K562 (cell line): ENCODE measurements at regions not wholly inside any gene's neighbourhood (a gene's known extent, or its start where the extent isn't known, plus 50 kb on each side); places are given as distances from the start of the nearest gene placed in this dataset.
A peak's percentile ranks its signal among the peaks of the same experiment; 100 is the strongest.

Source experiments
- ELF4 ChIP-seq: fragments of 450-650 bp; formaldehyde crosslinking; IDR thresholded peaks from 2 replicates; pipeline ENCODE4 v1.4.0; 2022; ENCODE audit warnings: missing genetic modification characterization
- IFI16 ChIP-seq: fragments of 250-450 bp; sonication (Bioruptor Pico); IDR thresholded peaks from 2 replicates; pipeline ENCODE4 v2.1.2; 2022; ENCODE audit warnings: mild to moderate bottlenecking, inconsistent platforms
- JUND ChIP-seq, 2 experiments: IDR thresholded peaks; 2 replicates in 1 of 2; 3 replicates in 1 of 2; pipeline ENCODE4 v1.6.1; 2011; ENCODE audit warnings: borderline replicate concordance in 2 of 2, low read depth in 2 of 2, low read length in 2 of 2, improper control_type of control experiment in 1 of 2, missing biosample characterization in 1 of 2, missing genetic modification characterization in 1 of 2, missing genetic modification reagents in 1 of 2
- MECOM ChIP-seq: fragments of 250-450 bp; sonication (Bioruptor Pico); IDR thresholded peaks from 2 replicates; pipeline ENCODE4 v1.8.0; 2022; ENCODE audit warnings: inconsistent platforms
- SMC3 ChIP-seq: conservative IDR thresholded peaks from 2 replicates; pipeline ENCODE4 v1.6.1; 2011; ENCODE audit warnings: low read depth, low read length, improper control_type of control experiment; ENCODE audit not compliant: insufficient read depth
- STAT5B ChIP-seq: fragments of 250-450 bp; sonication (Bioruptor Pico); IDR thresholded peaks from 2 replicates; pipeline ENCODE4 v1.8.0; 2021; ENCODE audit warnings: mild to moderate bottlenecking, inconsistent platforms
- ZKSCAN1 ChIP-seq: fragments of 150-350 bp; IDR thresholded peaks from 2 replicates; pipeline ENCODE4 v1.6.1; 2016; ENCODE audit warnings: low read depth, low read length
- ZNF140 ChIP-seq: fragments of 250-450 bp; sonication (Bioruptor Pico); IDR thresholded peaks from 2 replicates; pipeline ENCODE4 v1.8.0; 2021; ENCODE audit warnings: moderate library complexity, mild to moderate bottlenecking, inconsistent platforms
- TF ChIP-seq, protein P1 (sequence below), 2 experiments: fragments of 450-650 bp; formaldehyde crosslinking in 1 of 2; IDR thresholded peaks; 2 replicates each; pipeline versions ENCODE4 v1.4.0 to v1.6.1; 2014 to 2020; ENCODE audit warnings: mild to moderate bottlenecking in 2 of 2, borderline replicate concordance in 1 of 2, low read depth in 1 of 2
- TF ChIP-seq, protein P2 (sequence below): fragments of 250-450 bp; sonication (Bioruptor Pico); IDR thresholded peaks from 2 replicates; pipeline ENCODE4 v1.4.0; 2020; ENCODE audit warnings: mild to moderate bottlenecking, moderate library complexity
- TF ChIP-seq, protein P3 (sequence below), 3 experiments: fragments of 200-800 bp in 1 of 3; fragments of 250-450 bp in 1 of 3; fragments of 450-650 bp in 1 of 3; sonication (Bioruptor Pico) in 1 of 3; sonication (Bioruptor generic) in 1 of 3; formaldehyde crosslinking in 1 of 3; IDR thresholded peaks; 2 replicates each; pipeline versions ENCODE4 v1.6.1 to v1.8.0; 2016 to 2022; ENCODE audit warnings: mild to moderate bottlenecking in 2 of 3, missing genetic modification characterization in 2 of 3, missing compliant biosample characterization in 1 of 3, moderate library complexity in 1 of 3

GRCh38 chr1:30379684-30380624, 343.4 kb downstream of the MATN1 start (continued):
- TF ChIP-seq ELF4 (CRISPR knock-in tag) (no peak), IFI16 (CRISPR knock-in tag) (no peak), ZNF140 (no peak), JUND (IDR thresholded peaks at IDR 0.05; ENCODE audit: borderline replicate concordance, low read depth, low read length) (0 out of 2 replicates have a peak, but pooled peaks have one; percentile 12), JUND (tag; IDR thresholded peaks at IDR 0.05; ENCODE audit: borderline replicate concordance, low read depth, low read length) (no peak), MECOM (no peak), SMC3 (peak; percentile 88), ZKSCAN1 (no peak), STAT5B (CRISPR knock-in tag) (no peak)
- TF ChIP-seq, protein P1, sequence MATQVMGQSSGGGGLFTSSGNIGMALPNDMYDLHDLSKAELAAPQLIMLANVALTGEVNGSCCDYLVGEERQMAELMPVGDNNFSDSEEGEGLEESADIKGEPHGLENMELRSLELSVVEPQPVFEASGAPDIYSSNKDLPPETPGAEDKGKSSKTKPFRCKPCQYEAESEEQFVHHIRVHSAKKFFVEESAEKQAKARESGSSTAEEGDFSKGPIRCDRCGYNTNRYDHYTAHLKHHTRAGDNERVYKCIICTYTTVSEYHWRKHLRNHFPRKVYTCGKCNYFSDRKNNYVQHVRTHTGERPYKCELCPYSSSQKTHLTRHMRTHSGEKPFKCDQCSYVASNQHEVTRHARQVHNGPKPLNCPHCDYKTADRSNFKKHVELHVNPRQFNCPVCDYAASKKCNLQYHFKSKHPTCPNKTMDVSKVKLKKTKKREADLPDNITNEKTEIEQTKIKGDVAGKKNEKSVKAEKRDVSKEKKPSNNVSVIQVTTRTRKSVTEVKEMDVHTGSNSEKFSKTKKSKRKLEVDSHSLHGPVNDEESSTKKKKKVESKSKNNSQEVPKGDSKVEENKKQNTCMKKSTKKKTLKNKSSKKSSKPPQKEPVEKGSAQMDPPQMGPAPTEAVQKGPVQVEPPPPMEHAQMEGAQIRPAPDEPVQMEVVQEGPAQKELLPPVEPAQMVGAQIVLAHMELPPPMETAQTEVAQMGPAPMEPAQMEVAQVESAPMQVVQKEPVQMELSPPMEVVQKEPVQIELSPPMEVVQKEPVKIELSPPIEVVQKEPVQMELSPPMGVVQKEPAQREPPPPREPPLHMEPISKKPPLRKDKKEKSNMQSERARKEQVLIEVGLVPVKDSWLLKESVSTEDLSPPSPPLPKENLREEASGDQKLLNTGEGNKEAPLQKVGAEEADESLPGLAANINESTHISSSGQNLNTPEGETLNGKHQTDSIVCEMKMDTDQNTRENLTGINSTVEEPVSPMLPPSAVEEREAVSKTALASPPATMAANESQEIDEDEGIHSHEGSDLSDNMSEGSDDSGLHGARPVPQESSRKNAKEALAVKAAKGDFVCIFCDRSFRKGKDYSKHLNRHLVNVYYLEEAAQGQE (IDR thresholded peaks at IDR 0.05; ENCODE audit: borderline replicate concordance) = peak; percentile 66; the same call in 1 of the 2 replicates
- TF ChIP-seq, protein P1 (CRISPR knock-in tag; IDR thresholded peaks at IDR 0.05; ENCODE audit: low read depth) = no peak
- TF ChIP-seq, protein P2, sequence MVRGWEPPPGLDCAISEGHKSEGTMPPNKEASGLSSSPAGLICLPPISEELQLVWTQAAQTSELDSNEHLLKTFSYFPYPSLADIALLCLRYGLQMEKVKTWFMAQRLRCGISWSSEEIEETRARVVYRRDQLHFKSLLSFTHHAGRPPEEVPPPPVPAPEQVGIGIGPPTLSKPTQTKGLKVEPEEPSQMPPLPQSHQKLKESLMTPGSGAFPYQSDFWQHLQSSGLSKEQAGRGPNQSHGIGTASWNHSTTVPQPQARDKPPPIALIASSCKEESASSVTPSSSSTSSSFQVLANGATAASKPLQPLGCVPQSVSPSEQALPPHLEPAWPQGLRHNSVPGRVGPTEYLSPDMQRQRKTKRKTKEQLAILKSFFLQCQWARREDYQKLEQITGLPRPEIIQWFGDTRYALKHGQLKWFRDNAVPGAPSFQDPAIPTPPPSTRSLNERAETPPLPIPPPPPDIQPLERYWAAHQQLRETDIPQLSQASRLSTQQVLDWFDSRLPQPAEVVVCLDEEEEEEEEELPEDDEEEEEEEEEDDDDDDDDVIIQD (CRISPR knock-in tag) = no peak
- TF ChIP-seq, protein P3, sequence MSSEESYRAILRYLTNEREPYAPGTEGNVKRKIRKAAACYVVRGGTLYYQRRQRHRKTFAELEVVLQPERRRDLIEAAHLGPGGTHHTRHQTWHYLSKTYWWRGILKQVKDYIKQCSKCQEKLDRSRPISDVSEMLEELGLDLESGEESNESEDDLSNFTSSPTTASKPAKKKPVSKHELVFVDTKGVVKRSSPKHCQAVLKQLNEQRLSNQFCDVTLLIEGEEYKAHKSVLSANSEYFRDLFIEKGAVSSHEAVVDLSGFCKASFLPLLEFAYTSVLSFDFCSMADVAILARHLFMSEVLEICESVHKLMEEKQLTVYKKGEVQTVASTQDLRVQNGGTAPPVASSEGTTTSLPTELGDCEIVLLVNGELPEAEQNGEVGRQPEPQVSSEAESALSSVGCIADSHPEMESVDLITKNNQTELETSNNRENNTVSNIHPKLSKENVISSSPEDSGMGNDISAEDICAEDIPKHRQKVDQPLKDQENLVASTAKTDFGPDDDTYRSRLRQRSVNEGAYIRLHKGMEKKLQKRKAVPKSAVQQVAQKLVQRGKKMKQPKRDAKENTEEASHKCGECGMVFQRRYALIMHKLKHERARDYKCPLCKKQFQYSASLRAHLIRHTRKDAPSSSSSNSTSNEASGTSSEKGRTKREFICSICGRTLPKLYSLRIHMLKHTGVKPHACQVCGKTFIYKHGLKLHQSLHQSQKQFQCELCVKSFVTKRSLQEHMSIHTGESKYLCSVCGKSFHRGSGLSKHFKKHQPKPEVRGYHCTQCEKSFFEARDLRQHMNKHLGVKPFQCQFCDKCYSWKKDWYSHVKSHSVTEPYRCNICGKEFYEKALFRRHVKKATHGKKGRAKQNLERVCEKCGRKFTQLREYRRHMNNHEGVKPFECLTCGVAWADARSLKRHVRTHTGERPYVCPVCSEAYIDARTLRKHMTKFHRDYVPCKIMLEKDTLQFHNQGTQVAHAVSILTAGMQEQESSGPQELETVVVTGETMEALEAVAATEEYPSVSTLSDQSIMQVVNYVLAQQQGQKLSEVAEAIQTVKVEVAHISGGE (CRISPR knock-in tag; IDR thresholded peaks at IDR 0.05) = no peak
